ENCODE measurements at regions not wholly inside any gene's neighbourhood (a gene's known extent, or its start where the extent isn't known, plus 50 kb on each side); places are given as distances from the start of the nearest gene placed in this dataset.

GRCh38 chr13:73281746-73282145, 222.9 kb downstream of the KLF5 start:
- no peak overlapping the region for H3K4me3 ChIP-seq (ENCODE audit: low read depth, low read length)
- no peak for TF ChIP-seq CTCF (IDR thresholded peaks at IDR 0.05; ENCODE audit: borderline replicate concordance, insufficient read depth, low read depth, low read length)

GRCh38 chr13:73278186-73278585, 219.4 kb downstream of the KLF5 start:
- no peak for TF ChIP-seq CTCF (IDR thresholded peaks at IDR 0.05; ENCODE audit: borderline replicate concordance, insufficient read depth, low read depth, low read length)
- H3K4me3 ChIP-seq (ENCODE audit: low read depth, low read length): no peak overlapping the region

- TF ChIP-seq CTCF (IDR thresholded peaks at IDR 0.05; ENCODE audit: borderline replicate concordance, insufficient read depth, low read depth, low read length): no peak
- no peak overlapping the region for H3K4me3 ChIP-seq (ENCODE audit: low read depth, low read length)
Observed at GRCh38 chr13:73275163-73275562, 216.4 kb downstream of the KLF5 start.

GRCh38 chr13:73274147-73274546, 215.3 kb downstream of the KLF5 start:
- TF ChIP-seq CTCF (IDR thresholded peaks at IDR 0.05; ENCODE audit: borderline replicate concordance, insufficient read depth, low read depth, low read length): no peak
- H3K4me3 ChIP-seq (ENCODE audit: low read depth, low read length): no peak overlapping the region

- no peak for TF ChIP-seq CTCF (IDR thresholded peaks at IDR 0.05; ENCODE audit: borderline replicate concordance, insufficient read depth, low read depth, low read length)
- no peak overlapping the region for H3K4me3 ChIP-seq (ENCODE audit: low read depth, low read length)
Observed at GRCh38 chr13:73273745-73274144, 214.9 kb downstream of the KLF5 start.

- no peak for TF ChIP-seq CTCF (IDR thresholded peaks at IDR 0.05; ENCODE audit: borderline replicate concordance, insufficient read depth, low read depth, low read length)
- no peak overlapping the region for H3K4me3 ChIP-seq (ENCODE audit: low read depth, low read length)
Observed at GRCh38 chr13:73273276-73273675, 214.5 kb downstream of the KLF5 start.

- H3K4me3 ChIP-seq (ENCODE audit: low read depth, low read length): no peak overlapping the region
- no peak for TF ChIP-seq CTCF (IDR thresholded peaks at IDR 0.05; ENCODE audit: borderline replicate concordance, insufficient read depth, low read depth, low read length)
Observed at GRCh38 chr13:73272831-73273230, 214.0 kb downstream of the KLF5 start.

Measured in GM12875 (cell line).